CD1c-positive myeloid dendritic cell (primary cell): ENCODE measurements at regions not wholly inside any gene's neighbourhood (a gene's known extent, or its start where the extent isn't known, plus 50 kb on each side); places are given as distances from the start of the nearest gene placed in this dataset.
A peak's percentile ranks its signal among the peaks of the same experiment; 100 is the strongest.

Source experiments
- DNase-seq: peaks from one replicate; pipeline ENCODE4 v3.0.0-alpha.2; 2016; ENCODE audit errors: extremely low spot score

DNA sequence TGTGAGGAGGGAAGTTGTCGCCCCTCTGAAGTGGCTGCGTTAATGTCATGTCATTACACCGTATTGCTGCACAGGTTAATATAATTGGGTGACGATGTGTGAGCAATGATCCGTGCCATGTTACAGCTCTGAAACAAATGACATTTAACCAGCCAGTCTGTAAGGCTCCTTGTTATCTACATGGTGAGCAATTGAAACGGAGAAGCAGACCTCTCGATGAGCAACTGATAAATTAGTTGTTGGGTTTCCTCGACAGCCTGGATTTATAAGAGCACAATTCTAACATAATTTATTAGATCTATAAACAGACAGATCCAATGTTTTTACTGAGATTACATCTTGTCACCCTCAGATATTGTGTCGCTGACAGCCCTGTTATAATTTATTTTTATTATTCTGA is 49.9 kb upstream of the MAFB start:
- no peak for DNase-seq

DNA sequence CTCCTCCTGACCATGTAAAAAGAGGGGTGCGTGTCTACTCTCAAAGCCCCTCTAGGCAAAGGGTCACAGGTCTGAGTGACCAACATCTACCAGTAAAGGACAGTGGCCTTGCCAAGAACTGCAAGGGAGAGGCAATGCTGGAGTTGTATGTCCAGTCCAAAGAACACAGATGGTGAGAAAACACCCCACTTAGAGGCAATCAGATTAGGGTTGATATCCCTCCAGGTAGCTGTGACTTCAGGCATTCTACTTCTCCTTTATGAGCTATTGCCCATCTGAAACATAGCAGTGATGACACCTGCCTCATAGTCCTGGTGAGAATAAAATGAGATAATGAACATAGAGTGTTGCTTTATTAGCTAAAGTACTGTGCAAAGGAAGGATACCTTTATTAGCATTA is 50.8 kb upstream of the MAFB start:
- no peak for DNase-seq

DNA sequence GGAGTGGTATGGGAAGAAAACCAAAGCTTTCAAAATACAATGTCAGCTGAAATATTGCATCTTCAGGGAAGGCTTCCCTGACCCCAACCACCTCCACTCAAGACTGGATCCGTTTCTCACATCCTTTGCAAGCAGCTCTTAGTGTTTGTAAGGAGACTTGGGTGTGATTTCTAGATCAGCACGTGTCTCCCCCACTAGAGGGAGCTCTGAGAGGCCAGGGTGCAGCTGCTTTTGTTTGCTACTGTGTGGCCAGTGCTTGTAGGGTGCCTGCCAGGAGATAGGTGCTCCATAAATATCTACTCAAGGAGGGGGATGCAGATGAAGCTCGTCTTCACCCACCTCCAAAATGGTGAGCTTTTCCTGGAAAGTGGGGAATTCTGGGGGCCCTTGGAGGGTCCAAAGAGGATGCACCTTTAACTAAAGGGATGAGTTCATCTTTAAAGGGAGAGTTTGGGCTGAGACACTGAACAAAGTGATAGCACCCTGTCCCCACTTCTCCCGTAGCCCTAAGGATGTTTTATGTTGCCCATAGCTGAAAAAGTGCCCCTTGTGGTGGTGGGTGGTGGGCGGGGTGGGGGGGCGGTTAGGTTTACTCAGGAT is 52.6 kb upstream of the MAFB start:
- peak; percentile 62 for DNase-seq

DNA sequence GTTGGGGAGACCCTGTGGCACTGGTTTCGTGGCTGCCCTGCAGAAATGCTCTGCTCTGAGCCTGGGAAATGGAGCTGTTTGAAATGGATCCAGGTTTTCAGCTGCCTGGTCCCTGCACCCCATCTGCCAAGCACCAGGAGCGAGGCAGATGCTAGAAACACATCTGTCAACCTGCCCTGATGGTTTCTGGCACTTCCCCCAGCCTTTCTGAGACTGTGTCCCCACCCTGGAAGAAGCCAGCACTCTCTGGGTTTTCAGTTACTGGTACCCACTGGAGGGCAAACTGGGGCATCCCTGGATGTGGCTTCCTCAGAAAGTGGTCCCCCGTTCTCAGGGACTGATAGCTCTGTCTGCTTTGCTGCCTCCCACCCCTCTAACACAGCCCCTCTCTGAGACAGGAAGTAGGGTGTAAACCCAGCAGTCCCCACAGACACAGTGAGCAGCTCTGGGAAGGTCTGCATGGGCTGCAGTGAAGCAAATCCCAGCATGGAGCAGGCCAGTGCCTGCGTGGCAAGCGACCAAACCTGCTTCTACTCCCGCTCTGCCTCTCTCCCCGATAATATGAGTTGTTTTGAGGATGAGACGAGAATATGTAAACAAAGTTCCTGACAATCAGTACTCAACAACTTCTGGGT is 54.2 kb upstream of the MAFB start:
- no peak for DNase-seq

DNA sequence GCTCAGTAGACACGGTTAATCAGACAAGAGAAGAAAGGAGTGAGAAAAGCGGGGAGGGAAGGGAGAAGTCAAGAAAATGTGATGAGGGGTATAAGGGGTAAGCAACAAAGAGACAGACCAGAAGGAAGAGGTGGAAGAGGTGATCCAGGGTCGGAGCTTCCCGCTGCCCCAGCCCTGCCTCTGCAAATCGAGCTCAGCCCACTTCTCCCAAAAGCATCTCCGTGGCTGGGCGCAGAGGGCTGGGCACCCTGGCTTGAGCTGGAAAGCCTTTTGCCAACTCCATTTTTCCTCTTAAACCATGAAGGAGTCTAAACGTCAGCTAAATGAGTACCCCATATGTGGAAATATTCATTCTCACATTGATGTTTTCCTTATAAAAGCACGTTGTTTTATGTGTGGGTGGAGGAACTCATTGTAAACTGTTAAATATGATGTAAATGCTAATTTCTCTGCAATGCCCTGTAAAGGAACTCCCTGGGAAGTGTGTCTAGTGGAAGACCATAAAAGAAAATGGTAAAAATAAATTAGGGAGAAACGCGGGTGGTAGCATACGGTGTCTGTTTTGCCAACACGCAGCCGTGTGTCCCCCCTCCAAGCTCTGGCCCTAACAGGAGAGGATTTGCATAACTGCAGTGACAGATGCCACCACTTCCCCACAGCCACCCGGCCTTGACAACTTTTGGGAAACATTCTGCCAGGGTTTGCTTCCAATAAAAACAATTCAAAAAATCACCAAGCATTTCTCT is 55.2 kb upstream of the MAFB start:
- no peak for DNase-seq

DNA sequence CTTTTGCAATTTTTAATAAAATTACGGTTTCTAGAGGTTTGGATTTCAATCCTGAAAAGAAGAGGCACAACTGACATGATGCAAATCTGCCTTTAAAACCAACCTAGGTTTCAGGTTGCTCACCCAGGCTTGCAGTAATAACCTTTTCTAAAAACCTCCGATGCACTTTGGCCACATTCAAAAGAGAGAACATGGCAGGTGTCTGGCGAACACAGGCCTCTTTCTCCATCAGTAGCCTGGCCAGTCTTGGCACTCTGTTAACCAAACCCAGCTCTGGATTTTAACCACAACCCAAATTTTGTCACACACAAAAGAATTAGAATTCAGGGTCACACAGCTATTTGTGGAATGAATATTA is 55.8 kb upstream of the MAFB start:
- no peak for DNase-seq

DNA sequence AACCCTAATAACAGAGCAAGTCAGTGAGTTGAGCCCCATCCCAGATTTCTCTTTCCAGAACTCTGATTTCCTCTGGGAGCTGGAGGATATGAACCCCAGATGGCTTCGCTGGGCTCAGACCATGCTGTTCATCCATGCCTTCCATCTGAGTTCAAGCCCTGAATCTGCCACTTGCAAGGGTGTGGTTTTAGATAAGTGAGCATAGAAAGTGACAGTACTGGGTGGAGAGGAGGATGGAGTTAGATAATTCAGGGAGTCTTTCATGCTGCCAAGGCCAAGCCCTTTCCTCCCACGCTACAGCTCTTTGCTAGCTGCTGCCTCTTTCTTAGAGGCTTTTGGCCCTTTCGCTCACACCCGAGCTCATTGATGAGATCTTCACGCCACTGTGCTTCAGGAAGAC is 57.2 kb upstream of the MAFB start:
- DNase-seq, result no peak

DNA sequence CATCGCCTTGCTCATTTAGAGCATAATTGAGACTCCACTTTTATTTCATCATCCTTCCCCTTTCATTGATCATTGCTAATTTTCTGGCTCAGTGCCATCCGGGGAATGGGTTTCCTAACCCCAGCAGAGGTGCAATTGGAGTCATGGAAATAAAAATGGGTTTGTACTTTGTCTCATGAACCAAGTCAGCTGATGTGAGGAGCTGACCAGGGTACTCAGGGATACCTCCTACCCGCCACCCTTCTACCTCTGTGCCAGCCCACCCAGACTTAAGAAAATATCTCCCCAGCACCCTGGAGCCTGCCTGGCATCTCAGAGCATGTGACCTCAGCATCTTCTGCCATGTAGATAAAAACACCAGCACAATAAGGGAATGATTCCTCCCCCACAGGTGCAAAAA is 59.1 kb upstream of the MAFB start:
- DNase-seq, result no peak

DNA sequence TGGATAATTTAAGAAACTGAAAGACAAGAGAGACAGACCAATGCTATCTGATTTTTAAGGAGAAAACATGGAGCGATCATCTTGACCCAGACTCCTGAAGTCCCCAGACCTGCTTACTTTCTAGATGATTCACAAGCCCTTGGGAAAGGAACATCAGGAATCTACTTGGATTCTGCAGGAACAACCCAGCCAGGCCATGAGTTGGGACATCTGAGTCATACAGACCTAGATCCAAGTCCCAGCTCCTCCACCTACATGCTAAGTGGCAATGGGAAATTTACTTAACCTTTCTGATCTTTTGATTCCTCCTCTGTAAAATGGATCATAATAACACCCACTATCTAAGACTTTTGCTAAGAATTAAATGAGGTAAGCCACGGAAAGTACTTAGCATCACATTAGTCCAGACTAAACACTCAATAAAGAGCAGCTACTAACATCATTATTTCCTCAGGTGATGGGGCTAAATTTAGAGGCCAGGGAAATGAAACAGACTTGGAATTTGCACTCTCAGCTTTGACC is 61.0 kb upstream of the MAFB start:
- DNase-seq, result no peak

DNA sequence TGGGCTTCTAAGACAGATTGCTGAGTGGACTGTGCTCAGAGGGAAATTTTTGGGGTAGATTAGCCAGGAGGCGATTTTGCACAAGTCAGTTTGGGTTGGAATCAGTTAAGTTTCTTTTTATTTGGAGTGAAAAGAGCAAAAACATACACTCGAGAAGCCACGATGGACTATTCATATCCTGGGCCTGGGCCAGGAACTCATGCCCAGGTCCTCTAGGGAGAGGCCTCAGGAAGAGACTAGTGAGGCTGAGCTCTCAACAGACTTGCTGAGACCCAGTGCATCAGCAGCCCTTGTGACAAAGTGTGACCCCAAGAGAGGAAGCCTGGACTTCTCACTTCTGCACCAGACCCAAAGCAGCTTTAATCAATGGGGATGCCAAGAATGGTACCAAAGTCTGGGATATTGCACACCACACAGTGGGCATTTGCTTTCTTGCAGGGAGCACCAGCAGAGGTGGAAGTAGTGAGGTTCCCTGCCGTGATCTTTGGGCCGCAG is 61.6 kb upstream of the MAFB start:
- no peak for DNase-seq

DNA sequence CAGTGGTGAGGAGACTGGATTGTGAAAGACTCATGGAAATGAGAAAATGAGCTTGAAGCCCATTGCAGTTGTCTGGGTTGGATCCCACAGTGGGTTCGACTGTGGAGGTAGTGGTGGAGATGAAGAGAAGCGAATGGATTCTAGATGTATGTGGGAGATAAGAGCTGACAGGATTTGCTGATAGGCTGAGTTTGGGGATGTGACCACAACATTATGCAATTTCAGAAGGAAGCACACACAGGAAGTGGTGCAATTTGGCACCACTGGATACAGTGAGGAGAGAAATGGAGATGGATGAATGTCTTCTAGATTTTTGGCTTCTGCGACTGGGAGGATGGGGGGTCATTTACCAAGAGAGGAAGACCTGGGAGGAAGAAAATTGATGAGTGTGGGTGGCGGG is 64.4 kb upstream of the MAFB start:
- peak; percentile 34 for DNase-seq

DNA sequence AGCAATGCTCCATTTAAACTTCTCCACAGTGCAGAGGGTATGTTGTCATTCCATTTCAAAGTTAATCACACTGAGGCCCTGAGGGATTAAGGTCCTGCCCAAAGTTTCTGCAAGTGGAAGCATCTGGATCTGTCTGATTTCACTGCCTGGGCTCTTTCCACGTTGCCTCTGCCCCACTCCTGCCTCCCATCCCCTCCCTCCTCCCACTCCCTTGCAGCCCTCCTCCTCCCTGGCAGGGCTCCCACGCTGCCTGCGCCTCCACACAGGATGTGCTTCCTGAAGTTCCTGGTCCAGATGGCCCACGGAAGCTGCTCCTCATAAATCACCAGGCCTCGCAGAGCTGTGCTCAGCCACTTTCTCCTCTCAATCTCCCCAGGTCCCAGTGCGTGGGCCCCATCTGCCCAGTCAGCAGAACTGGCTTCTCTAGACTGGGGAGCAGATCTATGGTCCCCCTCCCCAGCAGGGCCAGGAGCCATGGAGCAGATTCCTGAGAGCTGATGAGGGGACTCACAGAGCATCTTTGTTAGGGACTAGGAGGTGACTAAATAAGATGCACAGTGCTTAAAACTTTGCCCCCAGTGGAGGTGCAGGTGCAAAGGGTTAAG is 65.4 kb upstream of the MAFB start:
- no peak for DNase-seq

DNA sequence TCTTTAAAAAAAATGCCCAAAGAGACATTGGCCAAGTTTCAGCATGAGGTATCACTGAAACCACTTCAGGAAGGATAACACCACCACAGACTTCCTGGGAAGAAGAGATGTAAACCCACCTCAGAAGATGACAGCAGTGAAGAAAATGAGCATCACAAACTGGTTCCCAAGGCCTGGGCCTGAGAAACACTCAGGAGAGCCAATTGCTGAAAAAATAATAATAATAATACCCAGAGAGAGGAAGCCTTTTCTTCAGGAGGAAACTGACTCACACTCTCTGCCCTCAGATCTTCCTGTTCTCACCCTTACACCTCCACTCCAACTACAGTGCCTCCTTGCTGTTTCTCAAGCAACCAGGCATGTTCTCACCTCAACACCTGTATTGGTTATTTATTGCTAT is 68.1 kb upstream of the MAFB start:
- no peak for DNase-seq

DNA sequence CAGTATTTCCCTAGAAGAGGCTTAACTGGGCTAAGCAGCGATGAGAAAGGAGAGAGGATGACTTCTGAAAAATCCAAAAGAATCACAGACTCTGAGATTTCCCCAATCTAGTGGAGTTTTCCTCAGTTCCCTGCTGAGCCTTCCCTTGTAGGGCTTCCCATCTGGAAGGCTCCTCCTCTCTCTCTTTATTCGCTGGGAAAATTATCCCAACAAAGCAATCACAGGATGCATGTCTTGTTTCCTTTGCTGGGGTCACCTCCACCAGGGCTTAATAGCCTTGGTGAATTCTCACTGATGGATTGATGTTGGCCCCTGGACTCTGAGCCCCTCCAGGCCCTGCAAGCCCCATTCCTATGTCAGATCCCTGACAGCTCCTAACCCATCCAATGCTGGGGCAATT is 69.8 kb upstream of the MAFB start:
- DNase-seq, result no peak

DNA sequence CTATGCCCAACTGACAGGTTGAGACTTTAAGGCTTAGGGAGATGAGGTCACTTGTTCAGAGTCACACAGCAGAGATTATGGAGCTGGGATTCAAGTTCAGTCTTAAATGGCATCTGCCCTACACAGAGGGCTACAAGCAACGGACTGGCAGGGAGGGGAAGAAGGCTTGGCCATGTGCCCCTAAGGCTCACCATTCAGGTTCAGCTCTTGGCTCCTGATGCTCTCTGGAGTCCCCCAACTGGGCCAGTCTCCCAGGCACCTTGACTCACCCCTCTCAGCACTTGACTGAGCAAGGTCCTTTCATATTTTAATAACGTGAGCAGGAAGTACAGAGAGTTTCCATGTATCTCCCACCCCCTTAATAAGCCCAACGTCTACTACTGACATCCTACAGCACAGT is 71.4 kb upstream of the MAFB start:
- no peak for DNase-seq

DNA sequence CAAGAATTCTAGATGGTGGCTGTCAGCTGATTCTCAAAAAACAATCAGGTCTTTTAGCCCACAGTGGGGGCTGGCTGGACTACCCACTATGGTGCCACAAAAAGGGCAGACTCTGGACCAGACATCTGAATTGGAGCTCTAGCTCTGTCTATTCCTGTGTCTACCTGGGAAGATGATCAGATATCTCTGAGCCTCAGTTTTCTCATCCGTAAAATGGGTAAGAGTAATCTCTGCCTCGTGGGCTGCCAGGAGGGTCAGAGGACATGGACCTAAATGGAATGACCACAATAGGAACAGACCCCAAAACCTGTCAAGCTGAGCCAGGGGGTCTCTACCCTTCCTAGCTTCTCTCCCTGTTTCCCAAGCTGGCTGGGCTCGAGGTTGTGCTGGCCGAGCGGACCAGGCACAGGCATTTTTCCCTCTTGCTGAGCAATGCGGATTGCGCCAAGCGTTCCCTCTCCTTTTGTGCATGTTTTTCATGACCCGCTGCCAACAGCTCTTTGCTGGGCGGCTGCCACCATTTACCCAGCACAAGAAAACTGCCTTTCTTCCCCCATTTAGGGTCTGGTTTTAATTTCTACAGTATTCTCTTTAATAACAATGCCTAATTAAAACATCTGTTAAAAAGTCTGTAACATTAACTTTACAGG is 74.7 kb upstream of the MAFB start:
- DNase-seq, result no peak

DNA sequence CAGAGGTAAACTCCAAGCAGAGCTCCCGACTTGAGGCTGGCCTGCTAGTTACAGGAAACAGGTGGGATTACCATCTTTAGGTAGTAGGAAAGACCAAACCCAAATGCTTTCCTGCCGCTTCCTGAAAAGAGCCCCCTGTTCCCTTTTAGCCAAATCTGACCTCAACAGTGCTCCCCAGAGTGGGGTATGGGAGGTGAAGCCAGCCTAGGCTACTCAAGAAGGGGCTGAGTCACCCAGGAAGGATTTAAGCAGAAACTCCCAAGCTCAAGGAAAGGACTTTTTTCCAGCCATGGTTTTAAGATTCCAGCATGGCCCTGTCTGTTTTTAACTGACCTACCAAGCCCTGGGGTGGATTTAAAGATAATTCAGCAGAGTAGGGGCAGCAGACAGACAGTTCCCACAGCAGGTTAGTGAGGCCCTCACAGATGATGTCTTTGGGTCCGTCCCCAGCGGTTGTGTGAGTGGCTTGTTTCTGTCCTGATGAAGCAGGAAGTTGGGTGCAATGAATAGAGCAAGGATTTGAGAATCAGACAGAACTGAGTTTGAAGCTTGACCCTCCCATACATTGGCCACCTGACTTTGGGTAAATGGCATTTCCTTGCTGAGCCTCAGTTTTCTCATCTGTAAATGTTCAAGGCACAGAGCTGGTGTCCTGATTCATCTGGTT is 76.9 kb upstream of the MAFB start:
- DNase-seq, result peak; percentile 36

DNA sequence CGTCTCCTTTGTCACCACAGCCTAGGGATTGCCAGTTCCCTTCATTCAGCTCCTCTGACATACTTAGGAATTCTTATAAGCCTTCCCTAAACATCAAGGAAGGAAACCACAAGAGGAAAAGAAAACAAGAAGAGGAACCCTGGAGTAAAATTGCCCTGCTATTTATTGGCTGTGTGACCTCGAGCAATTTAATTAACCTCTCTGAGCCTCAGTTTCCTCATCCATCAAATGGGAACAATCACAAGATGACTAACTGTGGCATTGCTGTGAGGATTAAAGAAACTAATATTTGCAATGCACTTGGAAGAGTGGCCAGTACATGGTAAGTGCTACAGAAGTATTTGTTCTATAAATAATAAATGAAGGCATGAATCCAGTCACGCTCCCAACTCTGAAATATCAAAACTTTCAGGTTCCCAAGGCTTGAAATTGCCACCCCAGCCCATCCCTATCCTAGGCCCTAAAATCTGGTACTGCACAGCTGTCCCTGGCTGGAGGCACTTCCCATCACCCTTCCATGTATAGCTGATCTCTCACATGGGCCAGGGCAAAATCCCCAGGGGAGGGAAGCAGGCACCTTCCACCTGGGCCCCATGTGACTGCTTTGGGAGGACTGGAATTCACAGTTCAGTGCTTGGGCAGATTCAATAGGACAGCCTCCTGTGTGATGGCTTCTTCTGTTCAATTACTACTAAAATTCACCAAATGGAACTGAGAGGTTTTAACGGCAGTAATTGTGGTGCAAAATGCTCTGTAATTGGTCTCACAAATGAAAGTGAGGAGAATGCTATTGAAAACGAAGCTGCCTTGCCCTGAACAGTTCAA is 78.0 kb upstream of the MAFB start:
- no peak for DNase-seq

DNA sequence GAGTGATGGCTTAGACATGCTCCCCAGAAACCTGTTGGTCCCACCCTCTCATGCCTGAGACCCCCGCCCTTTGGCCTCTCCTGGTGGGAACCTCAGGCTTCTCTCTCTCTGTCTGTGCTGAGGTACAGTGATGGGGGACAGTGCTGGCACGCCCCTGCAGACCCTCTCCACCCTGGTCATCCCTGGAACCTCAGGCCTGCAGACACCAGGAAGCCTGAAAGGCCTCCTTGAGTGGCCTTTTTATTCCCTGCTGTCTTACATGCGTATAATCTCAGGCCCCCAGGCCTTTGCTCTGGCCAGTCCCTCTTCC is 78.5 kb upstream of the MAFB start:
- no peak for DNase-seq

DNA sequence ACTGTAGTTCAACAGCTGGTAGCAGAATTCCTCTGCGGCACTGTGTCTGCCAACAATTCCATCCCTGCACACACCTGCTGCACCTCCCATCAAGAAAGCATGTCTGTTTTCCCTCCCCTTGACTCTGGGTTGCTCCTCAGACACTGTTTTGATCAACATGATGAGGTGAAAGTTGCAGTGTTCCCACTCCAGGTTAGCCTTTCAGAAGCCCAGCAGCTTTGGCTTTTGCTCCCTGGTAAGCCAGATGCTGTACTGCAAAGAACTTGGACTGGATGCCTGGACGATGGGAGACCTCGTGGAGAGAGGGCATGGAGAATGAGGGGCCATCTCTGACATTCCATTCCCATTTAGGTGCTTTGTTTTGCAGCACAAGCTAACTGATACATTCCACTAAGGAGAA is 79.1 kb upstream of the MAFB start:
- no peak for DNase-seq
